IMR-90 (cell line): ENCODE measurements at regions not wholly inside any gene's neighbourhood (a gene's known extent, or its start where the extent isn't known, plus 50 kb on each side); places are given as distances from the start of the nearest gene placed in this dataset.
"Not testable (repeated sequence)": the region's sequence is repeated elsewhere in the genome, so short reads cannot be mapped to it uniquely, and the experiment has no call there.

Source experiments
- ATAC-seq: fragments of 200-7000 bp; cut with Tn5 transposase; 2 replicates; pipeline ENCODE4 v1.9.1; 2020; ENCODE audit warnings: low read depth, mild to moderate bottlenecking, moderate library complexity
- BruUV-seq: library from RNA; stranded (reverse); fragments of 400-500 nt; replicated peaks from 2 replicates; lab custom pipeline; 2021; lab: Mats Ljungman, UMichigan
- CTCF ChIA-PET: fragments of 300-600 bp; formaldehyde crosslinking; extraction: SDS; loops from one replicate; lab custom pipeline; 2021; ENCODE audit warnings: antibody characterized with exemption; lab: Yijun Ruan, JAX
- POLR2A ChIA-PET: fragments of 300-600 bp; sonication (Branson Sonifier 250); formaldehyde crosslinking; loops from one replicate; lab custom pipeline; 2022; ENCODE audit warnings: antibody characterized with exemption; ENCODE audit not compliant: unreplicated experiment; lab: Charles Lee
- DNase-seq: peaks from one replicate; pipeline ENCODE4 v3.0.0; 2013
- H2AFZ ChIP-seq: replicated peaks from 2 replicates; pipeline ENCODE3; 2013; ENCODE audit warnings: low read length, mild to moderate bottlenecking; ENCODE audit not compliant: poor library complexity
- H2AK5ac ChIP-seq: 2 replicates; pipeline ENCODE4 v1.6.1; 2013; ENCODE audit warnings: low read depth, low read length, inconsistent platforms
- H2AK9ac ChIP-seq: replicated peaks from 2 replicates; pipeline ENCODE3; 2013; ENCODE audit warnings: mild to moderate bottlenecking, low read depth, low read length, moderate library complexity; ENCODE audit not compliant: poor library complexity
- H2BK120ac ChIP-seq: 2 replicates; pipeline ENCODE4 v1.6.1; 2013; ENCODE audit warnings: low read depth, low read length, inconsistent platforms
- H2BK15ac ChIP-seq: 3 replicates; pipeline ENCODE4 v1.6.1; 2013; ENCODE audit warnings: low read depth, low read length, inconsistent platforms
- H2BK20ac ChIP-seq: 2 replicates; pipeline ENCODE4 v1.6.1; 2013; ENCODE audit warnings: low read depth, mild to moderate bottlenecking, inconsistent platforms, low read length, moderate library complexity
- H2BK5ac ChIP-seq: 2 replicates; pipeline ENCODE4 v1.6.1; 2013; ENCODE audit warnings: mild to moderate bottlenecking, low read depth, low read length, inconsistent platforms; ENCODE audit not compliant: poor library complexity, severe bottlenecking
- H3K14ac ChIP-seq: replicated peaks from 2 replicates; pipeline ENCODE4 v1.6.1; 2013; ENCODE audit warnings: low read depth, low read length, inconsistent platforms
- H3K18ac ChIP-seq: 2 replicates; pipeline ENCODE4 v1.6.1; 2013; ENCODE audit warnings: low read depth, low read length, control low read depth
- H3K23ac ChIP-seq: 2 replicates; pipeline ENCODE4 v1.6.1; 2013; ENCODE audit warnings: low read depth, low read length, inconsistent platforms
- H3K27ac ChIP-seq: 2 replicates; pipeline ENCODE4 v1.5.1; 2013; ENCODE audit warnings: mild to moderate bottlenecking, control low read depth, low read length; ENCODE audit not compliant: insufficient read depth
- H3K27me3 ChIP-seq: 2 replicates; pipeline ENCODE4 v1.6.1; 2013; ENCODE audit warnings: low read length; ENCODE audit not compliant: control insufficient read depth, insufficient read depth
- H3K36me3 ChIP-seq: 2 replicates; pipeline ENCODE4 v1.6.1; 2013; ENCODE audit warnings: low read length, mixed read lengths; ENCODE audit not compliant: control insufficient read depth, insufficient read depth
- H3K4ac ChIP-seq: 2 replicates; pipeline ENCODE4 v1.6.1; 2013; ENCODE audit warnings: low read depth, low read length, inconsistent platforms
- H3K4me1 ChIP-seq: 2 replicates; pipeline ENCODE4 v1.6.1; 2013; ENCODE audit warnings: low read length, mixed read lengths; ENCODE audit not compliant: control insufficient read depth, insufficient read depth
- H3K4me2 ChIP-seq: 2 replicates; pipeline ENCODE4 v1.6.1; 2013; ENCODE audit warnings: low read depth, mild to moderate bottlenecking, control low read depth, low read length, moderate library complexity
- H3K4me3 ChIP-seq: 2 replicates; pipeline ENCODE4 v1.5.1; 2013; ENCODE audit warnings: low read depth, mild to moderate bottlenecking, control low read depth, low read length, moderate library complexity; ENCODE audit not compliant: insufficient read depth
- H3K56ac ChIP-seq: 2 replicates; pipeline ENCODE4 v1.6.1; 2013; ENCODE audit warnings: low read length, inconsistent platforms; ENCODE audit not compliant: insufficient read depth; ENCODE audit errors: extremely low read depth
- H3K79me1 ChIP-seq, 2 experiments: 2 replicates each; pipeline ENCODE4 v1.6.1; 2013; ENCODE audit warnings: low read length in 2 of 2, inconsistent platforms in 1 of 2, low read depth in 1 of 2
- H3K9ac ChIP-seq: 2 replicates; pipeline ENCODE4 v1.6.1; 2013; ENCODE audit warnings: low read depth, low read length, control low read depth
- H3K9me1 ChIP-seq: 2 replicates; pipeline ENCODE4 v1.6.1; 2013; ENCODE audit warnings: low read length, inconsistent platforms; ENCODE audit not compliant: insufficient read depth
- H3K9me3 ChIP-seq: 2 replicates; pipeline ENCODE4 v1.6.1; 2013; ENCODE audit warnings: low read length; ENCODE audit not compliant: control insufficient read depth, insufficient read depth
- H4K20me1 ChIP-seq: 2 replicates; pipeline ENCODE4 v1.6.1; 2013; ENCODE audit warnings: low read length, inconsistent platforms; ENCODE audit not compliant: insufficient read depth
- H4K5ac ChIP-seq: 2 replicates; pipeline ENCODE4 v1.6.1; 2013; ENCODE audit warnings: mild to moderate bottlenecking, low read depth, low read length, control low read depth
- H4K8ac ChIP-seq, 2 experiments: 2 replicates each; pipeline ENCODE4 v1.6.1; 2013; ENCODE audit warnings: low read depth in 2 of 2, low read length in 2 of 2, control low read depth in 1 of 2, inconsistent platforms in 1 of 2
- H4K91ac ChIP-seq: 2 replicates; pipeline ENCODE4 v1.6.1; 2013; ENCODE audit warnings: low read depth, low read length, inconsistent platforms; ENCODE audit not compliant: insufficient read depth
- BHLHE40 ChIP-seq: fragments of 150-350 bp; IDR thresholded peaks from 2 replicates; pipeline ENCODE4 v1.6.1; 2016; ENCODE audit warnings: mild to moderate bottlenecking, low read depth, low read length
- CEBPB ChIP-seq: IDR thresholded peaks from 2 replicates; pipeline ENCODE4 v1.6.1; 2012; ENCODE audit warnings: low read depth, low read length, improper control_type of control experiment
- CTCF ChIP-seq: conservative IDR thresholded peaks from 2 replicates; pipeline ENCODE4 v1.5.1; 2012; ENCODE audit warnings: mild to moderate bottlenecking, low read depth, low read length, improper control_type of control experiment
- MAFK ChIP-seq: IDR thresholded peaks from 2 replicates; pipeline ENCODE4 v1.6.1; 2012; ENCODE audit warnings: low read depth, low read length, improper control_type of control experiment
- MAZ ChIP-seq: IDR thresholded peaks from 2 replicates; pipeline ENCODE4 v1.6.1; 2012; ENCODE audit warnings: low read depth, mild to moderate bottlenecking, low read length, improper control_type of control experiment, moderate library complexity, borderline replicate concordance
- NFE2L2 ChIP-seq: fragments of 150-350 bp; IDR thresholded peaks from 2 replicates; pipeline ENCODE4 v1.6.1; 2016; ENCODE audit warnings: low read depth, mild to moderate bottlenecking, low read length
- RCOR1 ChIP-seq: IDR thresholded peaks from 2 replicates; pipeline ENCODE4 v1.6.1; 2012; ENCODE audit warnings: mild to moderate bottlenecking, low read length, improper control_type of control experiment; ENCODE audit not compliant: insufficient replicate concordance
- SMC3 ChIP-seq: fragments of 150-350 bp; IDR thresholded peaks from 2 replicates; pipeline ENCODE4 v1.6.1; 2016; ENCODE audit warnings: low read depth, mild to moderate bottlenecking, antibody characterized with exemption, low read length, moderate library complexity
- WGBS, 2 experiments: methylation state at CpG; one replicate each; pipeline versions ENCODE4 v1.1.5 to v1.1.7; 2013; ENCODE audit warnings: missing lambda C conversion rate in 2 of 2; ENCODE audit not compliant: insufficient read length in 1 of 2; ENCODE audit errors: extremely low coverage in 2 of 2; 5-methylcytosine and 5-hydroxymethylcytosine counted together
- dilution Hi-C: fragments of 300-500 bp; cut with HindIII; formaldehyde crosslinking; loops from one replicate; pipeline ENCODE4 v1.14.3; 2018; ENCODE audit warnings: low sequenced_read_pairs; ENCODE audit not compliant: unreplicated experiment
- in situ Hi-C: fragments of 300-500 bp; cut with MboI; formaldehyde crosslinking; loops from 3 replicates; pipeline ENCODE4 v1.14.3; 2019; ENCODE audit warnings: low sequenced_read_pairs, inconsistent platforms, mixed read lengths
- intact Hi-C: fragments of 100-400 bp; cut with micrococcal nuclease; formaldehyde crosslinking; loops from 2 replicates; pipeline ENCODE4 v1.10.0; 2022

GRCh38 chr2:236485519-236485918 lies 84.1 kb upstream of the ACKR3 start:
- WGBS, 2 experiments, result no CpG with 5 or more reads among the region's 2 CpGs
- no peak overlapping the region for H3K9ac ChIP-seq
- no peak overlapping the region for H2BK120ac ChIP-seq
- dilution Hi-C loops, result no loop called here
- DNase-seq (no peak), ATAC-seq (no peak)
- intact Hi-C loops, result no loop called here
- no peaks in the 10 kb centered on the region; the same call in 1 of the 2 replicates for H3K27me3 ChIP-seq
- peaks cover 5% of the 10 kb centered on the region for H3K9me3 ChIP-seq
- no peak overlapping the region for H3K4me2 ChIP-seq
- H4K5ac ChIP-seq, result no peak overlapping the region
- ChIA-PET POLR2A (no interaction called here), CTCF (no interaction called here)
- H4K8ac ChIP-seq, result no peak overlapping the region
- H4K91ac ChIP-seq, result no peak overlapping the region
- no peak overlapping the region for H3K4ac ChIP-seq
- no peak for TF ChIP-seq SMC3
- no peak for TF ChIP-seq MAFK
- TF ChIP-seq MAZ, result no peak
- no peak for TF ChIP-seq NFE2L2
- TF ChIP-seq CTCF, result no peak
- no peak for TF ChIP-seq RCOR1
- no peak for TF ChIP-seq CEBPB
- TF ChIP-seq BHLHE40, result no peak
- no peak overlapping the region for H3K56ac ChIP-seq
- in situ Hi-C loops, result no loop called here
- H3K4me1 ChIP-seq, result no peaks in the 10 kb centered on the region
- H3K9me1 ChIP-seq, result no peaks in the 10 kb centered on the region
- no peaks in the 10 kb centered on the region for H3K79me1 ChIP-seq
- H3K4me3 ChIP-seq, result no peak overlapping the region
- H2BK15ac ChIP-seq, result no peak overlapping the region
- H2BK20ac ChIP-seq, result no peak overlapping the region
- no peak overlapping the region for H3K14ac ChIP-seq
- no peak overlapping the region for H2AK5ac ChIP-seq
- H2BK5ac ChIP-seq, result no peak overlapping the region
- no peaks in the 10 kb centered on the region for H4K20me1 ChIP-seq
- no peak overlapping the region for H2AFZ ChIP-seq
- no peak overlapping the region for H3K23ac ChIP-seq
- H3K36me3 ChIP-seq, result no peaks in the 10 kb centered on the region
- no peak overlapping the region for H3K18ac ChIP-seq
- no peak overlapping the region for H2AK9ac ChIP-seq
- H3K27ac ChIP-seq, result no peak overlapping the region
- BruUV-seq, result no TSS peak

GRCh38 chr2:236489083-236489482 lies 80.5 kb upstream of the ACKR3 start:
- H2AFZ ChIP-seq, H3K36me3 ChIP-seq, H4K8ac ChIP-seq, dilution Hi-C loops, BruUV-seq, H4K20me1 ChIP-seq, H3K23ac ChIP-seq, H3K9me3 ChIP-seq, H2AK9ac ChIP-seq, H3K18ac ChIP-seq, H2BK15ac ChIP-seq, in situ Hi-C loops, intact Hi-C loops, H3K4me3 ChIP-seq, H3K9me1 ChIP-seq, H4K5ac ChIP-seq, ATAC-seq, POLR2A ChIA-PET, DNase-seq, H2BK20ac ChIP-seq, H3K4me1 ChIP-seq, H2BK5ac ChIP-seq, H3K56ac ChIP-seq, H3K79me1 ChIP-seq, H3K27me3 ChIP-seq, H3K9ac ChIP-seq, H2AK5ac ChIP-seq, H3K27ac ChIP-seq, H3K4ac ChIP-seq, H3K14ac ChIP-seq, H4K91ac ChIP-seq, CTCF ChIA-PET, H2BK120ac ChIP-seq, H3K4me2 ChIP-seq: not testable (repeated sequence)
- 30% methylated on average over 2 of the region's 5 CpGs; no CpG with 5 or more reads in 1 of the 2 experiments for WGBS, 2 experiments
